SK-MEL-5 (cell line): ENCODE measurements at regions not wholly inside any gene's neighbourhood (a gene's known extent, or its start where the extent isn't known, plus 50 kb on each side); places are given as distances from the start of the nearest gene placed in this dataset.

Source experiments
- DNase-seq: peaks from one replicate; pipeline ENCODE4 v3.0.0-alpha.2; 2016; ENCODE audit warnings: low read depth, low spot score
- in situ Hi-C: cut with HindIII; loops from 2 replicates; pipeline ENCODE4 v1.10.0; 2016; ENCODE audit warnings: low sequenced_read_pairs, high pct_unique_total_duplicates, low pct_unique_long_range_greater_than_20kb

GRCh38 chr16:85395913-85396878 lies 216.9 kb upstream of the GSE1 start:
- in situ Hi-C loops = no loop called here
- no peak for DNase-seq

GRCh38 chr16:85396879-85397871 lies 215.9 kb upstream of the GSE1 start:
- DNase-seq = no peak
- in situ Hi-C loops = no loop called here

GRCh38 chr16:85398050-85398451 lies 215.1 kb upstream of the GSE1 start:
- in situ Hi-C loops = no loop called here
- no peak for DNase-seq

- DNase-seq = no peak
- in situ Hi-C loops = no loop called here
Observed at GRCh38 chr16:85398688-85399582, 214.2 kb upstream of the GSE1 start.

- in situ Hi-C loops = no loop called here
- DNase-seq = no peak
Observed at GRCh38 chr16:85399583-85400284, 213.4 kb upstream of the GSE1 start.

- in situ Hi-C loops = no loop called here
- DNase-seq = no peak
Observed at GRCh38 chr16:85400305-85401205, 212.6 kb upstream of the GSE1 start.

GRCh38 chr16:85401370-85401916 lies 211.7 kb upstream of the GSE1 start:
- no peak for DNase-seq

GRCh38 chr16:85401917-85402766 lies 211.0 kb upstream of the GSE1 start:
- DNase-seq = no peak
- in situ Hi-C loops = no loop called here

More at GRCh38 chr16:85401370-85401916, 211.7 kb upstream of the GSE1 start:
- in situ Hi-C loops = no loop called here

- in situ Hi-C loops = no loop called here
- DNase-seq = no peak
Observed at GRCh38 chr16:85402910-85403692, 210.0 kb upstream of the GSE1 start.

GRCh38 chr16:85403693-85404092 lies 209.4 kb upstream of the GSE1 start:
- DNase-seq = no peak
- in situ Hi-C loops = no loop called here

- no peak for DNase-seq
- in situ Hi-C loops = no loop called here
Observed at GRCh38 chr16:85412911-85413520, 200.1 kb upstream of the GSE1 start.

- in situ Hi-C loops = no loop called here
- no peak for DNase-seq
Observed at GRCh38 chr16:85413691-85414663, 199.1 kb upstream of the GSE1 start.
